Fibroblast of skin of back (primary cell): ENCODE measurements at regions not wholly inside any gene's neighbourhood (a gene's known extent, or its start where the extent isn't known, plus 50 kb on each side); places are given as distances from the start of the nearest gene placed in this dataset.
A peak's percentile ranks its signal among the peaks of the same experiment; 100 is the strongest.
"Not testable (repeated sequence)": the region's sequence is repeated elsewhere in the genome, so short reads cannot be mapped to it uniquely, and the experiment has no call there.

ENCODE experiments used
- DNase-seq: peaks from one replicate; pipeline ENCODE4 v3.0.0-alpha.2; 2013

DNA sequence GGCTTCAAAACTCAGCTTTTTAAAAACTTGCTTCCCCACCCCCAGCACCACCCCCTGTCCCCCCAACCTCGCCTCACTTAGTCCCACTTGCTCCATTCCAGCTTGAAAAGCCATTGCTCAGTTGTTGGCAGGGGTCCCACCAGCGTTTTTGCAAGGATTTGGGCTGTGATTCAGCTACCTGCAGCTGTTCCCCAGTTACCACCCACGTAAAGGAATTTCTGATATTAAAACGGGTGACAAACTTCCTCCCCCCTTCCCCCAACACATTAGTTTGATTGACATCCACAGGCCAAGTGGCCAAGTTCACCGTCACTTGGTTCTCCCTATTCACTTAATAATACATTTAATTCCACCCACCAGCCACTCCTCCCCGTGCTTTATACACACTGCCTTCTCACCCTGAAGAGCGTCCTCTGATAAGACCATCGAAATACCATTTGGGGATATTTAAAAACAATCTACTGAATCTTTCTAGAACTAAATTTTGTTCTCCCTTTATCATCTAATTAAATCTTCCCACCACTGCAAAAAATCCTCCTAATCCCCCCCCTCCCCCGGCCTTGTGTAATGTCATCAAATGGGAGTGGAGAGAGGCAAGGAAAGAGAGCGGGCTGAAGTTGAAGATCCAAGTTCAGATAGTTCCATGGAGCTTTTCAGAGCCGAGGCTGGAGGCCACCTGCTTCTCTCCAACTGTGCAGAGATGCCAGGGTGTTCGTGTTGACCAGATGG lies 55.1 kb downstream of the SOX9 start:
- no peak for DNase-seq

DNA sequence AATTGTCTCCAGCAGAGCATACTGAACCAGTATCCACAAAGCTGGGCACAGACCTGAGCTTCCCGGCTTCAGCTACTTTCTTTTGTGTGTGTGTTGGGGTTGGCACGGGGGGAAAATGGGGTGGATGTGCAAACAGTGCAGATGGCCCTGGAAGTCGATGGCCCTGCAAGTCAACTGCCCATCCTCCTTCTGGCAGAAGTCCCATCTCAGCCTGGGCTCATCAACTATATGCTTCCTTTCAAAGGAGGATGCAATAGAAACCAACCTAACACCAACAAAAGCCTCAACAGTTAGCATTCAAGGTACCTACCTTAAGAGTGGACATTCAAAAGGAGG lies 55.7 kb downstream of the SOX9 start:
- no peak for DNase-seq

DNA sequence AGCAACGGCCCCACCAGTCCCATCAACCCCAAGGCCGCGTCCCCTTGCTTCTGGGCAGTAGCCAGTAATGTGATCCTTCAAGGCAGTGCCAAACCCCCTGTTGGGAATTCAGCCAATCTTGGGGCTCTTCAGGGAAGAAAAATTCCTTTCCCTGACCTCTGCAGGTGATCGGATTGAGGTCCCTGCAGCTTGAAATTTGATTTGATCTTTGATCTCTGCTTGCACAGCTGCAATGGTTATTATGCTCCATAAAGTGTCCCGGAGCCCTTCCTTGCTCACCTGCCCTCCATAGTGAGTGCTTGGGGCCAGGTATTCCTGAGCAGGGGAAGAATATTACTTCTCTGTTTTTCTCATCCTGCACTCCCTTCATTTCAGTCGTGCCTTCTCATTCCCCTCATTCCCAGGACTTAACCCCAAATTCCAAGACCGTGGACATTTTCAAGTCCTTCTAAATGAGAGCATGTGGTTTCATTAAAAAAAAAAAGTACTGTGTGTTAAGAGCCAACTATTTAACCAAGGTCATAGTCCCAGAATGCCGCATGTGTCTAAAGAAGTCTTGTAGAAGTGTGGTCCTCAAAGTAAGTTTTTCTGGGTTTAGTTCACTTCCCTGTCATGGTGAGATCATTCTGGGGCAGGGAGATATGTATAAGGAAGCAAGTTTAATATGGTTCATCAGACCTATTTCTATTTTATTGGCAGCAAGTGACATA lies 56.3 kb downstream of the SOX9 start:
- no peak for DNase-seq

DNA sequence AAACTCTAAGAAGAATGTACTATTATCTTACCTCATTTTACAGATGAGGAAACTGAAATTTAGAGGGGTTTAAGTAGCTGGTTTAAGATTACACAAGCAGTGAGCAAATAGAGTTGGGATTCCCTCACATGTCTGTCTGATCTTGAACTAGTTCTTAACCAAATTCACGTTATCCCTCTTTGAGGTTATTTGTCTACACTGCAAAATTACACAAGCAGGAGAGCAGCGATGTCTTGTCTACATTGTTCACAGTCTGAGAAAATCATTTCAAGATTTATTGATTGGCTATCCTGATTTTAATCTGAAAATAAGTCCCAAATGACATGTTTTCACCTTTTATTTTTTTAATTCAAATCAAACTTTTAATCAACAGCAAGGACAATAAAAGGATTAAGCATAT lies 56.9 kb downstream of the SOX9 start:
- no peak for DNase-seq

DNA sequence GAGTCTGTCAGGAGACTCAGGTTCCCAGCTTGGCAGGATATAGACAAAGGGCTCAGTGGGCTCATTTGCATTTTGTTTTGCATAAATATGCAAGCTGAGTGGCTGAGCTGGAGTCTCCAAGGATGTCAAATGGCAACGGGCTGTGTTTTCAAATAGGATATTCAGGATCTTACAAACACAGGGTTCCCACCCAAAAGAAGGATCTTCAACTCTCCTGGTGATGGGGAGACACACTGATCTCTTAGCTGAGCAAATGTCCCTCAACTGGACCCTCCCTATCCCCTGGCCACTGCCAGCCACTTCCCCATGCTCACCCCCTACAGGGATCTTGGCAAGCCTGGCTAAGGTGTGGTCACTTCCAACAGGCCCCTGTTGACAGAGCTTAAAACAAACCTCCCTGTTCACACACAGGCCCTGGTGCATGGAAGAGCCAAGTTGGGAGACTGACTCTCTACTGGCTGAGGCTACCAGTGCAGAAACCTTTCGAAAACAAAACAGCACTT lies 61.6 kb downstream of the SOX9 start:
- no peak for DNase-seq

DNA sequence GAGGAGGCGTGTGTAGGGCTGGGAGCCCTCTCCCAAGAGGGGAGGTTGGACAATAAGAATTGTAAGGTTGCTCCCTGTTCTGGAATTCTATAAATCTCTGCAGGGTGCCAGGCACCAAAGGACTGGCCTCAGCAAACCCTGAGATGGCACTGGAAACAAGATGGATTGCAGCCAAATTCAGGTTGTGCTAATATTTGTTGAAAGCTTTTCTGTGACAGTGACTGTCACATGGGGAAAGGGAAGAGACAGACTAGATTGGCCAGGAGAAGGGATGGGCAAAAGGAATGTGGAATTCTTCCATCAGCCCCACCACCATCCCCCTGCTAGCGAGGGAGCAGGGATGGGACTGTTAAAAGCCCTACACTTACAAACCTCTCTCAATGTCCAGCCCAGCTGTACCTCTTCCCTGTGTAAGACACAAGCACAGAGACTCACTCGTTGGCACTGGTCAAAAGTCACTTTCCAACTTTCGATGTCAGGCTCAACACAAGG lies 62.4 kb downstream of the SOX9 start:
- DNase-seq = no peak

DNA sequence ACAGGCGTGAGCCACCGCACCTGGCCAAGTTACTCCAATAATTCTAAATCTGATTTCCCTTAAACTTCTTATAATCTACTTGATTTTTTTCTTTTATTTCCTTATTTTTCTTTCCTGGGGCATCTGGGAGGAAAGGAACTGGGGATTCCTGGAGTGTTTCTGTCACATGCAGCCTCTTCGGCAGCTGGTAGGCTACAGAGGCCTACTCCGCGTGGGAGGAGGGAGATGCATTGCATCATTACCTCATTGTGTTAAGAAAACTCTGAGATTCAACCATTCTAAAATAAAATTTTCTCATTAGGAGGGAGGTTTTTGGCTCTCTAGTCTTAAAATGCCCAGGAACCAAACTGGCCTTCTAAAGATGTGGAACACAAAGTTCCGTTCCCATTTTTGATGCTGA lies 64.0 kb downstream of the SOX9 start:
- no peak for DNase-seq

DNA sequence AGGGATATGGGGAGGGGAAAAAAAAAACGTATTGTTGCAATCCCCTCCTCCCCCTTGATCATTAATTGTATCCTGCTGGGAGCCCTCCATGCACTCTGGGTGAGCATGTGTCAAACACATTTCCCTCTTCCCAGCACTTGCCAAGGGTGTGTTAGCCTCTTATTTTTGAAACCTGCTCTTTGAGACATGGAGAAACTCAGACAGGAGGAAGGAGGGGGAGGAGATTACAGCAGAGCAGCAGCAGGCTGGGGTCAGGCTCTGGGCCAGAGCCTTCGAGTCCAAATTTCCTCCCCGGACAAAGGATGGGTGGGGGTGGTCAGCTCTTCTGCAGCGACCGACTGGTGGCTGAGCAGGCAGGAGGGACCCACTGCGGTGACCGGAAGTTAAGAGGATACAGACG lies 64.7 kb downstream of the SOX9 start:
- no peak for DNase-seq

DNA sequence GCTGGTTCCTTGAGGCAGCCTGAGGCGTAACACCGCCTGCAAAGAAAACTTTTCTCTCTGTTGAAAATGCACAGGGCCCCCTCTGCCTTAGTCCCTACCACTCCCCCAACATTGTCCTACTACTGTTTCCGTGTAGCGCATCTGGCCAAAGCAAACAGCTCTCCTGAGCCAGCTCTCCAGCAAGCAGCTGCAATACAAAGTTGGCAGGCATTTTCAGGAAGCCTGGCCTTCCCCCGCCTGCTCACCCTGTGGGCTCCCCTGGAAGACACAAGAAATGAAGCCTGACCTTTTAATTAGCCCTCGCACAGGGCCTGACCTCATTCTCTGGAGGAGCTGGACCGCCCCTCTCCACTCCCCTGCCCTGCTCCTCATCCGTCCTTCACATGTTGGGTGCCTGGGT lies 66.7 kb downstream of the SOX9 start:
- no peak for DNase-seq

DNA sequence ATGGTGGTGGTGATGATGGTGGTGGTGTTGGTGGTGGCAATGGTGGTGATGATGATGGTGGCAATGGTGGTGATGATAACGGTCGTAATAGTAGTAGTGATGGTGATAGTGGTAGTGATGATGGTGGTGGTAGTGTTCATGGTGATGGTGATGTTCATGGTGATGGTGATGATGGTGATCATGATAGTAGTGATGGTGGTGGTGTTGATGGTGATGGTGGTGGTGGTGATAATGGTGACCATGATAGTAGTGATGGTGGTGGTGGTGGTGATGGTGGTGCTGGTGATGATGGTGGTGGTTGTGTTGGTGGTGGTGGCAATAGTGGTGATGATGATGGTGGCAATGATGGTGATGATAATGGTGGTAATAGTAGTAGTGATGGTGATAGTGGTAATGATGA lies 68.0 kb downstream of the SOX9 start:
- DNase-seq = no peak

DNA sequence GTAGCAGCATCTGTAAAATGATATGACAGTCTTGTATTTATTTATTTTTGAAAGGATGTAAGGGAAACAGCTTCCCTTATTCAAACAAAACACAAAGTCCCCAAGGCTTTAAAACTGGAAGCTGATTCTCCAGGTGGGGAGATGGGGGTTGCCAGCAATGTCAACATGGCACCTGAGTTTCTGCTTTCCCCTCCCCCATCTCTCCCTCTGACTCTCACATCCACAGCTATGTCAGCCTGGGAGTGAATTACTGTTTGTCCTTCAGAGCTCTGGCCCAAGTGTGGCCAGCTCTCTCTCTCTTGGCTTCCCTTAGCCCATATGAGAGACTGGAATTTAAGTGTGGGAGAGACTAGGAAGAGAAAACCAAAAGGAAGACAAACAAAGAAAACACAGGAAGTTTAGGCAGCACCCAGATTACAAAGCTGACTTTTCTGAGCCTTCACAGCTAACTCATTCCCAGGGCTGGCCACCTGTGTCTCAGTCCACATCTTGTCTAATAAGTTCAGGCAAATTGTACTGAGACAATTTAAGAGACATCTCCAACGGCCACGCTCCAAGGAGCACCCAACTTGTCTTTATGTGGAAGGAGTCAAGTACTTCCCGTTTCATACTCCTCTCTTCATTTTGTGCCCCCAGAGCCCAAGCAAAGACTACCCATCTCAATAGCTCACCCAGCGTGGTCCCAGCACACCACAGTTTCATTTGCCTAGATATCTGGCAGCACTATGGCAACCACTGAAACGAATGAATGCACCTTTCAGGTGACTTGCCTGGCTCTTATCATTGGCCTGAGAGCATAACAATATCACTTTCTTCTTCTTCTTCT lies 69.2 kb downstream of the SOX9 start:
- no peak for DNase-seq

DNA sequence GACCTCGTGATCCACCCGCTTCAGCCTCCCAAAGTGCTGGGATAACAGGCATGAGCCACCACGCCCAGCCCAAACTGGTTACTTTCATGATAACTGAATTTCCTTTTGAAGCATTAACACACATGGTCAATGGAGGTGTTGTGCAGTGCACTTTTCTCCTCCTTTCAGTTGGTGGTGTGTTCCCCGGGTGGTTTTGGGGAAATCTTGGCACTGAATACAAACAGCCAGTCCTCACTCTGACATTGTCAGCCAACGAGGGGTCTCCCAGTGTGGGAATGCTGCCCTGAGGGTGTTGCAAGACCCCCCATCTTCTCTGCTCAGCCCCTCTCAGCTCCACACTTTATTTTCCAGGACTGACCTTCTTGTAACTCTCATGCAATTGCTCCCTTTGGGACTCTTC lies 70.5 kb downstream of the SOX9 start:
- DNase-seq = no peak

DNA sequence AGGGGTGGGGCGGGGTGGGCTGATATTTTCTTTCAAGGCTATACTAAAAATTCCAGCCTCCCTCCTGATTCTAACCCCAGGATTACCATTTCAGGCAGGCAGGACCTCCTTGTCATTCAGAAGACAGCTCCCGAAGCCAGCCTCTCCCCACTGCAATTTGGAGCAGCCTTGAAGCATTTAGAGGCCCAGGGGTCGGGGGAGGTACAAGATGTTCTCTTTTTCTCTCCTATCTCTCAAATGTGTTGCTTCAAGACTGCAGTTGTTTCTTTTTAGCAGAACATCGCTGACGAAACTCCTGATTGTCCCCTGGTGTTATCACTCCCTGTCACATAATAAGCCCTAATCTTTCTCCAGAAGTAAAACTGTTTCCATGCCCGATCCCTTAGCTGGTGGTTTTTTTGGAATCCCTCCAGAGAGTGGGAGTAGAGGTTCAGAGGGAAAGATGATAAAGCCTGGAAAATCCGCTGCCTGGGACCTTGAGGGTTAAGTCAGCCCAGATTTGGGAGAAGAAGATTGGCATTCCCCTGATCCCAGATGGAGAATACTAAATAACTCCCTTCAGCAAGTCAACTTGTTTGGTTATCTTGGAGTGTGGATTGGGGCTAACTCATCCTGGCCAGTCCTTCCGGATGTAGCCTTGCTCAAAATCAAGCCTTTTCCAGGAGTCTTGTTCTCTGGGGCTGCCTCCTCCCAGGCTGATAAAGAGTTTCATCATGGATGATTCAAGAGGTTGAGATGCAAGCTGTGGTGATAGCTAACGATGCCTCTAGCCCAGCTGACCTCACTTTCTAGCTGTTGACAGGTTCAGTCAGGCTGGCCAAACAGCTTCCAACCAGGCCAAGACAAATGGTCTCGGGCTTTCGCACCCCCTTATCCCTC lies 71.3 kb downstream of the SOX9 start:
- DNase-seq = peak; percentile 64

DNA sequence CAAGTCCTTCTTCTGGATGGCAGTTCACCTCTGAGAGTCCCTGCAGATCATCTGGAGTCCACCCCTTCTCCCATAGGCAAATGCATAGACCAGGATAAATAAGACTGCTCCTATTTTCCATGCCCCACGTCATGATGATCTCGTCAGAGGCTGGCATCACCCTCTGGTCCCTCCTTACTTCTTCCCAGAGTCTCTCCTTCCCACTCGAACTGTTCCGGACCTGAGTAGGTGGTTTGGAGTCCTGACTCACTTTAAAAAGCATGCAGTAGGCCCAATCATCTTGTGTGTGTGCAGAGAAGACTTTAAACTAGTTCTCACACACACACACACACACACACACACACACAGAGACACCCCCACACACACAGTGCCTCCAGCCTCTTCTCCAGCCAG lies 72.0 kb downstream of the SOX9 start:
- peak; percentile 13 for DNase-seq

DNA sequence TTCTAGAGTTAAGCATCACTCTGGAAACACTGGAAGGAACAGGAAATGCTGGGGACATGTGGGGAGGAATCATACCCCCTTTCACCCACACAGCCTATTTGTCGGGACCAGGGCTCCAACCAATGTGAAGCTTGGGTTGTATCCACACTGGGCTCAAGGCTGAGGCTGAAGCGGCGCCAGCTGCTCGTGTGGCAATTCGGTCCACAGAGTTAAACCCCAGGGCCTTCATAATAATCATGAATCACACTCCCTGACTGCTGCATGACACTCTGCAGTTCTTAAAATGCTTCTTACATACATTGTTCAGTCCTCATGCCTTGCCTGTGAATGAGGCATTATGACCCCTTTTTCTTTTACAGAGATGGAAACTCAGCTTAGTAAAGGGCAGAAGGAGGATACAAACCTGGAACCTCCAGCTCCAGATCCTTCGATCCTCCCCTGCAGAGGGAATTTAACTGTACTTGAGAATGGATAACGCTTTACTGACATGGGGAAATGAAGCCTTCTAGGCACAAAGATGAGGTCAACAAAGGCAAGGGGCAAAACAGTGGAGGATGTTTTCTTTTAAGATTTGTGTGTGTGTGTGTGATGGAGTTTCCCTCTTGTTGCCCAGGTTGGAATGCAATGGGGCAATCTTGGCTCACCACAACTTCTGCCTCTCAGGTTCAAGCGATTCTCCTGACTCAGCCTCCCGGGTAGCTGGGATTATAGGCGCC lies 72.7 kb downstream of the SOX9 start:
- DNase-seq = peak; percentile 17

DNA sequence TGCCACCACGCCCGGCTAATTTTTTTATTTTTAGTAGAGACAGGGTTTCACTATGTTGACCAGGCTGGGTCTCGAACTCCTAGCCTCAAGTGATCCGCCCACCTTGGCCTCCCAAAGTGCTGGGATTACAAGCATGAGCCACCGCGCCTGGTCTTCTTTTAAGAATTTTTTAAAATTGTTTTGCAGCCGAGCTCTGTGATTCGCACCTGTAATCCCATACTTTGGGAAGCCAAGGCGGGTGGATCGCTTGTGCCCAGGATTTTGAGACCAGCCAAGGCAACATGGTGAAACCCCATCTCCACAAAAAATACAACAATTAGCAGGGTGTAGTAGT lies 73.3 kb downstream of the SOX9 start:
- not testable (repeated sequence) for DNase-seq

DNA sequence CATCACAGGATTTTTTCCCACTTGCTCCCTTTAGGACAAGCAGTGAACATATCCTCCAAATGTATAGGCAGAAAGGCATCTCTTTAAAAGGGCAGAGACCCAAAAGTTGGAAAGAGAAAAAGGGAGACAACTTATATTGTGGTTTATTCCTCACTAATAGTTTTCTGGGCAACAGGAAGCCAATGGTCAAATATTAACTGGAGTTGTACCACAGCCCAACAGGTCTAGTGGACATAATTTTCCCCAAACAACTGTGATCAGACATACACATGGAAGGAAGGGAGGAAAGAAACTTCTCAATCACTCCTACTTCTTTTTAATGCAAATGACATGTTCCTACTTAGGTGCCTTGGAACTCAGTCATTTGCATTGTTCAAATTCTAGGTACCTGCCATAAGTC lies 78.4 kb downstream of the SOX9 start:
- no peak for DNase-seq

DNA sequence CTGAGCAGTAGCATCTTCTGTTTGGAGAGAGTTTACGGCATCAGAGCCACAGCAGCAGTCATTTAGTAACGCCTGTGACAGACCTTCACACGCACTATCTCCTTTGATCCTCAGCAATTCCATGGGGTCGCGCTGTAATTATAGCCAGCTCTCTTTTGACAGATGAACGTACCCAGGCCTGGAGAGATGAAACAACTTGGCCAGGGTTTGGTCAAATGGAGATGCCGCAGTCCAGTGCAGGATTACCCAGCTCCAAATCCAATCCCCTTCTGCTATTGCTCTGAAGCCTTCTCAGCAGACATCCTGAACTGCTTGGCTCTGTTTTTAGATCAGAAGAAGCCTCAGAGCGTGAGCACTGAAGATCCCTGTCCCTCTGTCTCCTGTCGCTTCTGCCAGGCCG lies 83.9 kb downstream of the SOX9 start:
- DNase-seq = no peak

DNA sequence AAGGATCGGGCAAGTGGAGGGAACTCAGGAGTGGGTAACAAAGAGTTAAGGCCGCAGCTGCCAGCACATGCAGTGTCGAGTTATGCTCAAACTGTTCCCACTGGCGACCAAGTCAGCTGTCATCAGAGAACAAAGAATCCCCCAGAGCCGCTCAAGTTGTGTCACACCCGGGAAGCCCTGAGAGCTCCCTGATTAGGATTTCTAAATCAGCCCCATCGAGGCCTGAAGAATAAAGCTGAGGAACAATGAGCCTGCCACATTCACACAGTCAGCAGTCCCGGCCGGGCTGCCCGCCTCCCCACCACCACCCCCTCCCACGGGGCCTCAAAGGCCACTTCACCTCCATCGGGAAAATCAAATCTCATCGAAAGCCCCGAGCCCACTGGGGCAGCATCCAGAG lies 84.5 kb downstream of the SOX9 start:
- no peak for DNase-seq

DNA sequence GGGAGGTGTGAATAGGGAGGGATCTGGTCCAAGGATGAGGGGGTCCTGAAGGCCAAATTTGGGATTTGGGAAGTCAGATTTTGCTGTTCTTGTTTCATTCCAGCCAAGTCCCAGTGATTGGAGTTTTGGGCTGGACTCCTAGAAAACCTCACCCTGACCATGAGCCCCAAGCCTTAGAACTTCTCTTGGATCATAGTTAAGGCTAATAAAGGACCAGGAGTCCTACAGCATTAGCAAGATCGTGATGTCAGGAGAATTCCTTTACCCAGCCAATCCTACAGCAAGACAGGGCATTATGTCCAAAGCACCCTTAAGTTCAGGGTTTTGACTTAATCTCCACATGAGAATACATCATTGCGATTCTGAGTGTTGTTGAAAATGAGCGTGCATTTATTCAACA lies 85.0 kb downstream of the SOX9 start:
- no peak for DNase-seq

DNA sequence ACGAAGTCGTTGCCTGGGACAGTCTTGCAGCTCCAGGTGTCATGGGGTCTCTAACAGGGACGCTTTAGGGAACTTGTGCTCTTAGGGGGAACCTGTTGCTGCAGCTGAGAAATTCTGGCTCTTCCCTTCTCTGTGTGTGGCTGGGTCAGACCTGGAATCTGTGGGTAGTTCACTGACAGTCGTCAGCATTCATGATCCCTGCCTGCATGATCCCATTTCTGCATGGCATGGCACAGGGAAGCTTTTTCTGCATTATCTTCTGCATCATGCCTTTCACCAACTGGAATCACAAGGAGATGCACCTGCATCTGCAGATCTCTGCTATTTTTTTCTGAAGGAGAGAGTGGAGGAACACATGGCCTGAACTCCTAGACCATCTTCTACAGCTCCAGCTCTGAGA lies 85.6 kb downstream of the SOX9 start:
- DNase-seq = no peak

DNA sequence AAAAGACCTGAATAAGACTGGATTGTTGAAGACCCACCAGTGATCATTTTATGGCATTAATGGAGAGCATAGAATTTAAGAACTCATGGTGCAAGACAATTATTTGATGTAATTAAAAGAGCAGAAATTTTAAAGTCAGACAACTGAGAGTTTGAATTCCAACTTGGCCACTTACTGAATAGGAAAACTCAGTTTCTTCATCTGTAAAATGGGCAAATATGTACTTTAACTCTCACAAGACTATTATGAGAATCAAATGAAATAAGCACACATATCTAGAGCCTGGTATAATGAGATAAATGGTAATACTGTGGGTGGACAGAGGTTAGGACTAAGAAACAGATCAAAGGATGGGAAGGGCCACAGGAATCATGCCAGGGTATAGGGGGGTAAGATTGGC lies 88.0 kb downstream of the SOX9 start:
- no peak for DNase-seq
